Loucy (cell line): ENCODE measurements at regions not wholly inside any gene's neighbourhood (a gene's known extent, or its start where the extent isn't known, plus 50 kb on each side); places are given as distances from the start of the nearest gene placed in this dataset.

Experiments used
- CTCF ChIP-seq: fragments of 200-600 bp; sonication (generic); conservative IDR thresholded peaks from 2 replicates; pipeline ENCODE4 v1.5.1; 2014; ENCODE audit warnings: mild to moderate bottlenecking, antibody characterized with exemption, low read length
- EZH2phosphoT487 ChIP-seq: fragments of 200-600 bp; IDR thresholded peaks from 2 replicates; pipeline ENCODE4 v1.6.1; 2018; ENCODE audit warnings: antibody characterized with exemption, mild to moderate bottlenecking, moderate library complexity, borderline replicate concordance

GRCh38 chr4:81687471-81687870 lies 215.8 kb upstream of the RASGEF1B start:
- no peak for TF ChIP-seq CTCF
- no peak for TF ChIP-seq EZH2phosphoT487
